ENCODE measurements at regions not wholly inside any gene's neighbourhood (a gene's known extent, or its start where the extent isn't known, plus 50 kb on each side); places are given as distances from the start of the nearest gene placed in this dataset.

DNA sequence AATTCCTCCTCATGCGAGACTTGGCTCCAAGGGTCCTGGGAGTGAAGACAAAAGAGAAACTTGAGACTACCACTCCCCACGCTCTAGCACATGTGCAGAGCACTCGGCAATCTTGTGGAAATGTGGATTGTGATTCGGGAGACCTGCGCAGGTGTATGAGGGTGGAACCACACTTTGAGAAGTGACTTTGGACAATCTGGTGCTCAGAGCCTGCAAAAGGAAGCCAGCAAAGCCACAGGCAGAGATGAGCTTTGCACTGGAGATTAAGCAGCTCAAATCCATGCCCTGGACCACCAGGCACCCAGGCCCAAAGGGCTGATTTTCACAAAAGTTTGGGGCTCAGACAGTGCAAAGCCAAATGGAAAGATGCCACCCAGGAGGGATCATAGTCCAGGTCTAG is 162.5 kb upstream of the TSHZ3 start:
- TF ChIP-seq, protein P1, sequence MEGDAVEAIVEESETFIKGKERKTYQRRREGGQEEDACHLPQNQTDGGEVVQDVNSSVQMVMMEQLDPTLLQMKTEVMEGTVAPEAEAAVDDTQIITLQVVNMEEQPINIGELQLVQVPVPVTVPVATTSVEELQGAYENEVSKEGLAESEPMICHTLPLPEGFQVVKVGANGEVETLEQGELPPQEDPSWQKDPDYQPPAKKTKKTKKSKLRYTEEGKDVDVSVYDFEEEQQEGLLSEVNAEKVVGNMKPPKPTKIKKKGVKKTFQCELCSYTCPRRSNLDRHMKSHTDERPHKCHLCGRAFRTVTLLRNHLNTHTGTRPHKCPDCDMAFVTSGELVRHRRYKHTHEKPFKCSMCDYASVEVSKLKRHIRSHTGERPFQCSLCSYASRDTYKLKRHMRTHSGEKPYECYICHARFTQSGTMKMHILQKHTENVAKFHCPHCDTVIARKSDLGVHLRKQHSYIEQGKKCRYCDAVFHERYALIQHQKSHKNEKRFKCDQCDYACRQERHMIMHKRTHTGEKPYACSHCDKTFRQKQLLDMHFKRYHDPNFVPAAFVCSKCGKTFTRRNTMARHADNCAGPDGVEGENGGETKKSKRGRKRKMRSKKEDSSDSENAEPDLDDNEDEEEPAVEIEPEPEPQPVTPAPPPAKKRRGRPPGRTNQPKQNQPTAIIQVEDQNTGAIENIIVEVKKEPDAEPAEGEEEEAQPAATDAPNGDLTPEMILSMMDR (IDR thresholded peaks at IDR 0.05; ENCODE audit: low read depth, low read length, poor library complexity, severe bottlenecking): no peak
- TF ChIP-seq EZH2phosphoT487 (IDR thresholded peaks at IDR 0.05; ENCODE audit: borderline replicate concordance, low read length): no peak
